Thyroid gland (tissue), 4 donors: ENCODE measurements at regions not wholly inside any gene's neighbourhood (a gene's known extent, or its start where the extent isn't known, plus 50 kb on each side); places are given as distances from the start of the nearest gene placed in this dataset.

Experiments used
- DNase-seq, 2 donors: peaks; one replicate each; pipeline ENCODE4 v3.0.0-alpha.2; 2019
- H3K27ac ChIP-seq, 3 donors: fragments of 200-600 bp; sonication (generic); 1 replicate in 2 of 3; 2 replicates in 1 of 3; pipeline ENCODE4 v1.5.1; 2016 to 2019; ENCODE audit warnings: mild to moderate bottlenecking in 1 of 3, moderate library complexity in 1 of 3
- H3K27me3 ChIP-seq: fragments of 200-600 bp; sonication (generic); one replicate; pipeline ENCODE4 v1.5.1; 2019
- H3K36me3 ChIP-seq, 2 donors: fragments of 200-600 bp; sonication (generic); one replicate each; pipeline ENCODE4 v1.5.1; 2016 to 2019
- H3K4me1 ChIP-seq, 2 donors: fragments of 200-600 bp; sonication (generic); one replicate each; pipeline ENCODE4 v1.5.1; 2017 to 2019
- H3K4me3 ChIP-seq, 3 donors: fragments of 200-600 bp; sonication (generic); replicated peaks in 1 of 3; 1 replicate in 2 of 3; 2 replicates in 1 of 3; pipeline ENCODE4 v1.5.1; 2016; ENCODE audit warnings: mild to moderate bottlenecking in 1 of 3
- H3K9me3 ChIP-seq: fragments of 200-600 bp; sonication (generic); one replicate; pipeline ENCODE4 v1.5.1; 2017
- CTCF ChIP-seq, 6 experiments: fragments of 200-600 bp in 3 of 6; fragments of 450-650 bp in 3 of 6; sonication (generic) in 3 of 6; IDR thresholded peaks; one replicate each; pipeline ENCODE4 v1.5.1; 2016 to 2019; ENCODE audit warnings: antibody characterized with exemption in 6 of 6, mild to moderate bottlenecking in 2 of 6, inconsistent platforms in 1 of 6, moderate library complexity in 1 of 6
- POLR2A ChIP-seq, 2 donors: fragments of 450-650 bp; IDR thresholded peaks; one replicate each; pipeline ENCODE4 v1.6.1; 2017; ENCODE audit warnings: antibody characterized with exemption in 2 of 2, mild to moderate bottlenecking in 2 of 2, moderate library complexity in 1 of 2
- WGBS, 2 donors: methylation state at CpG; one replicate each; pipeline ENCODE4 v1.1.5; 2017; 5-methylcytosine and 5-hydroxymethylcytosine counted together
- intact Hi-C: fragments of 100-400 bp; cut with DNase I; formaldehyde crosslinking; loops from one replicate; pipeline ENCODE4 v1.15.1; 2023

GRCh38 chr6:131412960-131413830 lies 159.8 kb upstream of the ARG1 start:
- intact Hi-C loops = no loop called here
- no peak for DNase-seq
- H3K27ac ChIP-seq = no peak overlapping the region
- WGBS, 2 donors = 83 to 91% methylated on average over 7 of the region's 7 CpGs
- no peak overlapping the region for H3K4me3 ChIP-seq
- H3K9me3 ChIP-seq = no peaks in the 10 kb centered on the region
- H3K27me3 ChIP-seq = no peaks in the 10 kb centered on the region
- H3K4me1 ChIP-seq = no peaks in the 10 kb centered on the region
- TF ChIP-seq CTCF (IDR thresholded peaks at IDR 0.05) (no peak), POLR2A (IDR thresholded peaks at IDR 0.05) (no peak)
- no peaks in the 10 kb centered on the region for H3K36me3 ChIP-seq

- H3K4me1 ChIP-seq = no peaks in the 10 kb centered on the region
- TF ChIP-seq CTCF (IDR thresholded peaks at IDR 0.05) (no peak), POLR2A (IDR thresholded peaks at IDR 0.05) (no peak)
- intact Hi-C loops = no loop called here
- H3K9me3 ChIP-seq = no peaks in the 10 kb centered on the region
- no peaks in the 10 kb centered on the region for H3K36me3 ChIP-seq
- WGBS, 2 donors = 79 to 81% methylated on average over 2 of the region's 2 CpGs
- H3K4me3 ChIP-seq = no peak overlapping the region
- no peak for DNase-seq
- H3K27ac ChIP-seq = no peak overlapping the region
- no peaks in the 10 kb centered on the region for H3K27me3 ChIP-seq
Measured at GRCh38 chr6:131413831-131414191, 159.2 kb upstream of the ARG1 start.

- intact Hi-C loops = no loop called here
- H3K4me3 ChIP-seq = no peak overlapping the region
- H3K27me3 ChIP-seq = no peaks in the 10 kb centered on the region
- no peak for TF ChIP-seq POLR2A (IDR thresholded peaks at IDR 0.05)
- TF ChIP-seq CTCF (IDR thresholded peaks at IDR 0.05) = no peak
- DNase-seq = no peak
- no peak overlapping the region for H3K27ac ChIP-seq
- no peaks in the 10 kb centered on the region for H3K4me1 ChIP-seq
- H3K36me3 ChIP-seq = no peaks in the 10 kb centered on the region
- no peaks in the 10 kb centered on the region for H3K9me3 ChIP-seq
- WGBS, 2 donors = 92 to 93% methylated on average over 7 of the region's 7 CpGs
Measured at GRCh38 chr6:131414956-131415355, 158.1 kb upstream of the ARG1 start.

- H3K4me3 ChIP-seq = no peak overlapping the region
- H3K27me3 ChIP-seq = no peaks in the 10 kb centered on the region
- no peaks in the 10 kb centered on the region for H3K9me3 ChIP-seq
- no peaks in the 10 kb centered on the region for H3K4me1 ChIP-seq
- H3K27ac ChIP-seq = no peak overlapping the region
- H3K36me3 ChIP-seq = no peaks in the 10 kb centered on the region
- WGBS, 2 donors = 76 to 87% methylated on average over 5 of the region's 5 CpGs
- no peak for DNase-seq
- intact Hi-C loops = no loop called here
- TF ChIP-seq CTCF (IDR thresholded peaks at IDR 0.05) (no peak), POLR2A (IDR thresholded peaks at IDR 0.05) (no peak)
Measured at GRCh38 chr6:131418441-131418840, 154.6 kb upstream of the ARG1 start.

- whole genome bisulfite sequencing, 2 donors = 19 to 24% methylated on average over 1 of the region's 1 CpG
- TF ChIP-seq CTCF (IDR thresholded peaks at IDR 0.05) = no peak
- TF ChIP-seq POLR2A (IDR thresholded peaks at IDR 0.05) = no peak
- intact Hi-C loops = no loop called here
- H3K27me3 ChIP-seq = no peaks in the 10 kb centered on the region
- H3K4me3 ChIP-seq = no peak overlapping the region
- no peak overlapping the region for H3K27ac ChIP-seq
- H3K4me1 ChIP-seq = no peaks in the 10 kb centered on the region
- DNase-seq = no peak
- H3K9me3 ChIP-seq = no peaks in the 10 kb centered on the region
- H3K36me3 ChIP-seq = no peaks in the 10 kb centered on the region
Measured at GRCh38 chr6:131419702-131420101, 153.3 kb upstream of the ARG1 start.
